WTC11 (cell line): ENCODE measurements at regions not wholly inside any gene's neighbourhood (a gene's known extent, or its start where the extent isn't known, plus 50 kb on each side); places are given as distances from the start of the nearest gene placed in this dataset.

Experiments
- ATAC-seq: fragments of 200-7000 bp; cut with Tn5 transposase; 2 replicates; pipeline ENCODE4 v1.10.0; 2021; ENCODE audit warnings: mild to moderate bottlenecking, moderate library complexity
- CTCF ChIA-PET: fragments of 300-600 bp; sonication (Branson Sonifier 250); formaldehyde crosslinking; loops from one replicate; lab custom pipeline; 2021; ENCODE audit warnings: antibody characterized with exemption; lab: Charles Lee
- POLR2A ChIA-PET: fragments of 350-600 bp; sonication (Branson Sonifier 250); formaldehyde crosslinking; loops from one replicate; lab custom pipeline; 2021; ENCODE audit warnings: antibody characterized with exemption; lab: Charles Lee
- DNase-seq: peaks from one replicate; pipeline ENCODE4 v3.0.0; 2021; ENCODE audit warnings: low spot score
- H3K27ac Mint-ChIP-seq: 2 replicates; pipeline ENCODE4 v1.8.0; 2021; ENCODE audit warnings: mixed read lengths
- H3K27me3 Mint-ChIP-seq: 2 replicates; pipeline ENCODE4 v1.8.0; 2021; ENCODE audit warnings: low read depth, mild to moderate bottlenecking, moderate library complexity, mixed read lengths
- H3K36me3 Mint-ChIP-seq: 2 replicates; pipeline ENCODE4 v1.8.0; 2021; ENCODE audit warnings: mixed read lengths
- H3K4me1 Mint-ChIP-seq: 2 replicates; pipeline ENCODE4 v1.8.0; 2022; ENCODE audit warnings: mixed read lengths
- H3K4me3 Mint-ChIP-seq: 2 replicates; pipeline ENCODE4 v1.8.0; 2021; ENCODE audit warnings: mild to moderate bottlenecking, moderate library complexity, mixed read lengths
- H3K9me3 Mint-ChIP-seq: 2 replicates; pipeline ENCODE4 v1.8.0; 2021; ENCODE audit warnings: mixed read lengths
- ATF6 ChIP-seq: sonication (generic); formaldehyde crosslinking; IDR thresholded peaks from 2 replicates; pipeline ENCODE4 v1.8.1; 2023; ENCODE audit warnings: mild to moderate bottlenecking, missing genetic modification reagents
- ERG ChIP-seq: fragments of 250-450 bp; sonication (Bioruptor Pico); IDR thresholded peaks from 2 replicates; pipeline ENCODE4 v1.8.0; 2021; ENCODE audit warnings: mild to moderate bottlenecking
- ESRRA ChIP-seq: sonication (generic); formaldehyde crosslinking; IDR thresholded peaks from 2 replicates; pipeline ENCODE4 v1.8.1; 2022; ENCODE audit warnings: mild to moderate bottlenecking, missing genetic modification reagents, borderline replicate concordance
- ETV6 ChIP-seq: sonication (generic); formaldehyde crosslinking; IDR thresholded peaks from 2 replicates; pipeline ENCODE4 v1.8.1; 2022; ENCODE audit warnings: mild to moderate bottlenecking, missing genetic modification reagents
- FOXJ3 ChIP-seq: sonication (generic); formaldehyde crosslinking; IDR thresholded peaks from 2 replicates; pipeline ENCODE4 v1.9.0; 2021; ENCODE audit warnings: missing genetic modification reagents, mild to moderate bottlenecking, borderline replicate concordance
- GTF2I ChIP-seq: fragments of 250-450 bp; sonication (Bioruptor Pico); conservative IDR thresholded peaks from 2 replicates; pipeline ENCODE4 v1.4.0; 2021; ENCODE audit warnings: mild to moderate bottlenecking
- IRF2 ChIP-seq: sonication (generic); formaldehyde crosslinking; IDR thresholded peaks from 2 replicates; pipeline ENCODE4 v1.8.0; 2022; ENCODE audit warnings: low read depth, missing genetic modification reagents, borderline replicate concordance
- JUN ChIP-seq: sonication (generic); formaldehyde crosslinking; IDR thresholded peaks from 2 replicates; pipeline ENCODE4 v1.8.0; 2023; ENCODE audit warnings: mild to moderate bottlenecking, missing genetic modification reagents
- MXD4 ChIP-seq: fragments of 250-450 bp; sonication (Bioruptor Pico); IDR thresholded peaks from 2 replicates; pipeline ENCODE4 v1.8.0; 2021; ENCODE audit warnings: mild to moderate bottlenecking, moderate library complexity, borderline replicate concordance
- NFATC4 ChIP-seq: fragments of 250-450 bp; sonication (Bioruptor Pico); IDR thresholded peaks from 2 replicates; pipeline ENCODE4 v1.9.0; 2021; ENCODE audit warnings: mild to moderate bottlenecking
- NFYB ChIP-seq: sonication (generic); formaldehyde crosslinking; conservative IDR thresholded peaks from 2 replicates; pipeline ENCODE4 v1.8.0; 2022; ENCODE audit warnings: low read depth, missing genetic modification reagents
- NR1H2 ChIP-seq: sonication (generic); formaldehyde crosslinking; IDR thresholded peaks from 2 replicates; pipeline ENCODE4 v1.9.0; 2021; ENCODE audit warnings: mild to moderate bottlenecking, moderate library complexity, missing genetic modification reagents
- NR3C1 ChIP-seq: sonication (generic); formaldehyde crosslinking; conservative IDR thresholded peaks from 2 replicates; pipeline ENCODE4 v1.8.1; 2023; ENCODE audit warnings: low read depth, mild to moderate bottlenecking, missing genetic modification reagents
- RORB ChIP-seq: fragments of 250-450 bp; sonication (Bioruptor Pico); IDR thresholded peaks from 2 replicates; pipeline ENCODE4 v1.9.0; 2021; ENCODE audit warnings: mild to moderate bottlenecking
- SMAD4 ChIP-seq: sonication (generic); formaldehyde crosslinking; IDR thresholded peaks from 2 replicates; pipeline ENCODE4 v1.8.0; 2022; ENCODE audit warnings: mild to moderate bottlenecking, missing genetic modification reagents
- ZBTB43 ChIP-seq: sonication (generic); formaldehyde crosslinking; IDR thresholded peaks from 2 replicates; pipeline ENCODE4 v1.8.1; 2023; ENCODE audit warnings: mild to moderate bottlenecking, missing genetic modification reagents
- ZNF138 ChIP-seq: sonication (generic); formaldehyde crosslinking; conservative IDR thresholded peaks from 2 replicates; pipeline ENCODE4 v1.8.1; 2022; ENCODE audit warnings: mild to moderate bottlenecking, moderate library complexity, missing genetic modification reagents
- ZNF219 ChIP-seq: sonication (generic); formaldehyde crosslinking; IDR thresholded peaks from 2 replicates; pipeline ENCODE4 v1.8.0; 2023; ENCODE audit warnings: missing genetic modification reagents, mild to moderate bottlenecking, borderline replicate concordance
- ZNF232 ChIP-seq: sonication (generic); formaldehyde crosslinking; IDR thresholded peaks from 2 replicates; pipeline ENCODE4 v1.8.0; 2022; ENCODE audit warnings: mild to moderate bottlenecking, missing genetic modification reagents
- ZNF317 ChIP-seq: sonication (generic); formaldehyde crosslinking; IDR thresholded peaks from 2 replicates; pipeline ENCODE4 v1.8.1; 2023; ENCODE audit warnings: low read depth, mild to moderate bottlenecking, moderate library complexity, missing genetic modification reagents, borderline replicate concordance
- ZNF416 ChIP-seq: fragments of 250-450 bp; sonication (Bioruptor Pico); IDR thresholded peaks from 2 replicates; pipeline ENCODE4 v1.9.0; 2021; ENCODE audit warnings: mild to moderate bottlenecking, inconsistent platforms
- TF ChIP-seq, protein P1 (sequence below): sonication (generic); formaldehyde crosslinking; IDR thresholded peaks from 2 replicates; pipeline ENCODE4 v1.8.1; 2022; ENCODE audit warnings: low read depth, mild to moderate bottlenecking, moderate library complexity, missing genetic modification reagents, borderline replicate concordance
- TF ChIP-seq, protein P2 (sequence below): sonication (generic); formaldehyde crosslinking; IDR thresholded peaks from 2 replicates; pipeline ENCODE4 v1.8.0; 2022; ENCODE audit warnings: mild to moderate bottlenecking, missing genetic modification reagents
- TF ChIP-seq, protein P3 (sequence below): sonication (generic); formaldehyde crosslinking; IDR thresholded peaks from 2 replicates; pipeline ENCODE4 v1.8.1; 2022; ENCODE audit warnings: missing genetic modification reagents, borderline replicate concordance

- no peaks in the 10 kb centered on the region for H3K4me1 Mint-ChIP-seq
- H3K27ac Mint-ChIP-seq: no peak overlapping the region
- H3K27me3 Mint-ChIP-seq: no peaks in the 10 kb centered on the region
- CTCF ChIA-PET: no interaction called here
- no peak overlapping the region for H3K4me3 Mint-ChIP-seq
- ATAC-seq (no peak), DNase-seq (no peak)
- POLR2A ChIA-PET: no interaction called here
- no peaks in the 10 kb centered on the region for H3K9me3 Mint-ChIP-seq
- H3K36me3 Mint-ChIP-seq: no peaks in the 10 kb centered on the region
- no peak for TF ChIP-seq JUN (CRISPR knock-in tag)
- no peak for TF ChIP-seq IRF2 (CRISPR knock-in tag)
- TF ChIP-seq GTF2I (CRISPR knock-in tag): no peak
- no peak for TF ChIP-seq ZNF219
- TF ChIP-seq SMAD4 (CRISPR knock-in tag): no peak
- TF ChIP-seq ZNF232: no peak
- no peak for TF ChIP-seq NFYB (CRISPR knock-in tag)
Observed at GRCh38 chr21:19010251-19010650, 606.7 kb upstream of the TMPRSS15 start.

- no peak overlapping the region for H3K4me3 Mint-ChIP-seq
- CTCF ChIA-PET: no interaction called here
- DNase-seq: no peak
- no peaks in the 10 kb centered on the region for H3K27me3 Mint-ChIP-seq
- no peaks in the 10 kb centered on the region for H3K9me3 Mint-ChIP-seq
- POLR2A ChIA-PET: no interaction called here
- TF ChIP-seq, protein P1, sequence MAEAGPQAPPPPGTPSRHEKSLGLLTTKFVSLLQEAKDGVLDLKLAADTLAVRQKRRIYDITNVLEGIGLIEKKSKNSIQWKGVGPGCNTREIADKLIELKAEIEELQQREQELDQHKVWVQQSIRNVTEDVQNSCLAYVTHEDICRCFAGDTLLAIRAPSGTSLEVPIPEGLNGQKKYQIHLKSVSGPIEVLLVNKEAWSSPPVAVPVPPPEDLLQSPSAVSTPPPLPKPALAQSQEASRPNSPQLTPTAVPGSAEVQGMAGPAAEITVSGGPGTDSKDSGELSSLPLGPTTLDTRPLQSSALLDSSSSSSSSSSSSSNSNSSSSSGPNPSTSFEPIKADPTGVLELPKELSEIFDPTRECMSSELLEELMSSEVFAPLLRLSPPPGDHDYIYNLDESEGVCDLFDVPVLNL: no peak
- no peak for TF ChIP-seq RORB
- no peak for TF ChIP-seq ZNF317
- TF ChIP-seq FOXJ3 (CRISPR knock-in tag): no peak
- TF ChIP-seq ETV6 (CRISPR knock-in tag): no peak
- TF ChIP-seq ZNF138 (CRISPR knock-in tag): no peak
- TF ChIP-seq, protein P2, sequence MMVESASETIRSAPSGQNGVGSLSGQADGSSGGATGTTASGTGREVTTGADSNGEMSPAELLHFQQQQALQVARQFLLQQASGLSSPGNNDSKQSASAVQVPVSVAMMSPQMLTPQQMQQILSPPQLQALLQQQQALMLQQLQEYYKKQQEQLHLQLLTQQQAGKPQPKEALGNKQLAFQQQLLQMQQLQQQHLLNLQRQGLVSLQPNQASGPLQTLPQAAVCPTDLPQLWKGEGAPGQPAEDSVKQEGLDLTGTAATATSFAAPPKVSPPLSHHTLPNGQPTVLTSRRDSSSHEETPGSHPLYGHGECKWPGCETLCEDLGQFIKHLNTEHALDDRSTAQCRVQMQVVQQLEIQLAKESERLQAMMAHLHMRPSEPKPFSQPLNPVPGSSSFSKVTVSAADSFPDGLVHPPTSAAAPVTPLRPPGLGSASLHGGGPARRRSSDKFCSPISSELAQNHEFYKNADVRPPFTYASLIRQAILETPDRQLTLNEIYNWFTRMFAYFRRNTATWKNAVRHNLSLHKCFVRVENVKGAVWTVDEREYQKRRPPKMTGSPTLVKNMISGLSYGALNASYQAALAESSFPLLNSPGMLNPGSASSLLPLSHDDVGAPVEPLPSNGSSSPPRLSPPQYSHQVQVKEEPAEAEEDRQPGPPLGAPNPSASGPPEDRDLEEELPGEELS (CRISPR knock-in tag): no peak
- no peak for TF ChIP-seq NR1H2 (CRISPR knock-in tag)
- TF ChIP-seq ZNF232: no peak
- no peak for TF ChIP-seq ATF6 (CRISPR knock-in tag)
- TF ChIP-seq ESRRA: no peak
- no peak for TF ChIP-seq ERG (CRISPR knock-in tag)
- TF ChIP-seq, protein P3, sequence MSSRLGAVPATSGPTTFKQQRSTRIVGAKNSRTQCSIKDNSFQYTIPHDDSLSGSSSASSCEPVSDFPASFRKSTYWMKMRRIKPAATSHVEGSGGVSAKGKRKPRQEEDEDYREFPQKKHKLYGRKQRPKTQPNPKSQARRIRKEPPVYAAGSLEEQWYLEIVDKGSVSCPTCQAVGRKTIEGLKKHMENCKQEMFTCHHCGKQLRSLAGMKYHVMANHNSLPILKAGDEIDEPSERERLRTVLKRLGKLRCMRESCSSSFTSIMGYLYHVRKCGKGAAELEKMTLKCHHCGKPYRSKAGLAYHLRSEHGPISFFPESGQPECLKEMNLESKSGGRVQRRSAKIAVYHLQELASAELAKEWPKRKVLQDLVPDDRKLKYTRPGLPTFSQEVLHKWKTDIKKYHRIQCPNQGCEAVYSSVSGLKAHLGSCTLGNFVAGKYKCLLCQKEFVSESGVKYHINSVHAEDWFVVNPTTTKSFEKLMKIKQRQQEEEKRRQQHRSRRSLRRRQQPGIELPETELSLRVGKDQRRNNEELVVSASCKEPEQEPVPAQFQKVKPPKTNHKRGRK (CRISPR knock-in tag): no peak
- TF ChIP-seq ZNF416 (CRISPR knock-in tag): no peak
- TF ChIP-seq MXD4 (CRISPR knock-in tag): no peak
- TF ChIP-seq NR3C1 (CRISPR knock-in tag): no peak
- TF ChIP-seq ZBTB43: no peak
- TF ChIP-seq NFATC4 (CRISPR knock-in tag): no peak
- no peak for ATAC-seq
- H3K27ac Mint-ChIP-seq: no peak overlapping the region
- no peaks in the 10 kb centered on the region for H3K4me1 Mint-ChIP-seq
- H3K36me3 Mint-ChIP-seq: no peaks in the 10 kb centered on the region
Observed at GRCh38 chr21:19010996-19011395, 607.4 kb upstream of the TMPRSS15 start.
